Stimulated activated CD4-positive, alpha-beta T cell treated with anti-CD3 and anti-CD28 coated beads, Interleukin-2, amount 100 ng/mL, for 4 hours (primary cell): ENCODE measurements at regions not wholly inside any gene's neighbourhood (a gene's known extent, or its start where the extent isn't known, plus 50 kb on each side); places are given as distances from the start of the nearest gene placed in this dataset.

Source experiments
- DNase-seq: peaks from one replicate; pipeline ENCODE4 v3.0.0-alpha.2; 2020; ENCODE audit warnings: low read depth

- no peak for DNase-seq
Observed at GRCh38 chr20:60213126-60213893, 255.1 kb downstream of the CDH26 start.

- DNase-seq = no peak
Observed at GRCh38 chr20:60214901-60215815, 256.9 kb downstream of the CDH26 start.

GRCh38 chr20:60215816-60216730 is 257.9 kb downstream of the CDH26 start:
- no peak for DNase-seq

GRCh38 chr20:60219231-60219630 is 261.0 kb downstream of the CDH26 start:
- no peak for DNase-seq

- DNase-seq = no peak
Observed at GRCh38 chr20:60219984-60220562, 261.9 kb downstream of the CDH26 start.

GRCh38 chr20:60220706-60221105 is 262.5 kb downstream of the CDH26 start:
- no peak for DNase-seq

GRCh38 chr20:60221593-60221992 is 263.4 kb downstream of the CDH26 start:
- no peak for DNase-seq

GRCh38 chr20:60222497-60222896 is 264.3 kb downstream of the CDH26 start:
- DNase-seq = no peak

- DNase-seq = no peak
Observed at GRCh38 chr20:60223174-60223573, 265.0 kb downstream of the CDH26 start.

- no peak for DNase-seq
Observed at GRCh38 chr20:60224914-60225313, 266.7 kb downstream of the CDH26 start.

- no peak for DNase-seq
Observed at GRCh38 chr20:60228255-60228654, 270.0 kb downstream of the CDH26 start.

- no peak for DNase-seq
Observed at GRCh38 chr20:60232380-60232779, 274.2 kb downstream of the CDH26 start.

GRCh38 chr20:60233018-60233630 is 274.9 kb downstream of the CDH26 start:
- no peak for DNase-seq

GRCh38 chr20:60236613-60237012 is 278.4 kb downstream of the CDH26 start:
- DNase-seq = no peak

GRCh38 chr20:60237981-60238380 is 279.8 kb downstream of the CDH26 start:
- DNase-seq = no peak

GRCh38 chr20:60238992-60239660 is 280.9 kb downstream of the CDH26 start:
- DNase-seq = no peak

GRCh38 chr20:60239956-60240355 is 281.7 kb downstream of the CDH26 start:
- DNase-seq = no peak

- no peak for DNase-seq
Observed at GRCh38 chr20:60240415-60240814, 282.2 kb downstream of the CDH26 start.

- no peak for DNase-seq
Observed at GRCh38 chr20:60240986-60241385, 282.8 kb downstream of the CDH26 start.

- no peak for DNase-seq
Observed at GRCh38 chr20:60242836-60243505, 284.7 kb downstream of the CDH26 start.
